Calu3 (cell line): ENCODE measurements at regions not wholly inside any gene's neighbourhood (a gene's known extent, or its start where the extent isn't known, plus 50 kb on each side); places are given as distances from the start of the nearest gene placed in this dataset.

ENCODE experiments used
- BruUV-seq: library from RNA; stranded (reverse); fragments of 400-500 nt; replicated peaks from 2 replicates; lab custom pipeline; 2021; lab: Mats Ljungman, UMichigan
- CTCF ChIA-PET: fragments of 300-600 bp; sonication (Branson Sonifier 250); formaldehyde crosslinking; loops from one replicate; lab custom pipeline; 2022; ENCODE audit warnings: antibody characterized with exemption; lab: Charles Lee
- DNase-seq: peaks from one replicate; pipeline ENCODE4 v3.0.0; 2022
- H3K27ac Mint-ChIP-seq: one replicate; pipeline ENCODE4 v1.8.0; 2022; ENCODE audit warnings: mixed read lengths; ENCODE audit not compliant: unreplicated experiment
- H3K27me3 Mint-ChIP-seq: one replicate; pipeline ENCODE4 v1.8.0; 2022; ENCODE audit warnings: mixed read lengths; ENCODE audit not compliant: unreplicated experiment
- H3K36me3 Mint-ChIP-seq: one replicate; pipeline ENCODE4 v1.8.0; 2022; ENCODE audit warnings: mild to moderate bottlenecking, moderate library complexity, mixed read lengths; ENCODE audit not compliant: insufficient read depth, unreplicated experiment
- H3K4me1 Mint-ChIP-seq: one replicate; pipeline ENCODE4 v1.8.0; 2022; ENCODE audit warnings: mild to moderate bottlenecking, low read depth, mixed read lengths; ENCODE audit not compliant: unreplicated experiment
- H3K4me3 Mint-ChIP-seq: one replicate; pipeline ENCODE4 v1.8.0; 2022; ENCODE audit warnings: mild to moderate bottlenecking, low read depth, moderate library complexity, mixed read lengths; ENCODE audit not compliant: unreplicated experiment
- H3K9me3 Mint-ChIP-seq: one replicate; pipeline ENCODE4 v1.8.0; 2022; ENCODE audit warnings: low read depth, mixed read lengths; ENCODE audit not compliant: unreplicated experiment
- CTCF ChIP-seq: fragments of 200-600 bp; IDR thresholded peaks from one replicate; pipeline ENCODE4 v1.8.0; 2022; ENCODE audit warnings: antibody characterized with exemption; ENCODE audit not compliant: unreplicated experiment
- intact Hi-C: fragments of 100-400 bp; cut with micrococcal nuclease; formaldehyde crosslinking; loops from one replicate; pipeline ENCODE4 v1.10.0; 2022; ENCODE audit not compliant: unreplicated experiment

- intact Hi-C loops, result no loop called here
- Mint-ChIP-seq H3K36me3 (no peaks in the 10 kb centered on the region), H3K27ac (no peak overlapping the region), H3K4me3 (no peak overlapping the region), H3K9me3 (no peaks in the 10 kb centered on the region), H3K4me1 (no peaks in the 10 kb centered on the region), H3K27me3 (peaks cover 80% of the 10 kb centered on the region)
- DNase-seq, result no peak
- no TSS peak for BruUV-seq
- CTCF ChIA-PET, result no interaction called here
- TF ChIP-seq CTCF, result no peak
These were observed 133.0 kb upstream of the FAM20C start for GRCh38 chr7:59079-60016.

DNA sequence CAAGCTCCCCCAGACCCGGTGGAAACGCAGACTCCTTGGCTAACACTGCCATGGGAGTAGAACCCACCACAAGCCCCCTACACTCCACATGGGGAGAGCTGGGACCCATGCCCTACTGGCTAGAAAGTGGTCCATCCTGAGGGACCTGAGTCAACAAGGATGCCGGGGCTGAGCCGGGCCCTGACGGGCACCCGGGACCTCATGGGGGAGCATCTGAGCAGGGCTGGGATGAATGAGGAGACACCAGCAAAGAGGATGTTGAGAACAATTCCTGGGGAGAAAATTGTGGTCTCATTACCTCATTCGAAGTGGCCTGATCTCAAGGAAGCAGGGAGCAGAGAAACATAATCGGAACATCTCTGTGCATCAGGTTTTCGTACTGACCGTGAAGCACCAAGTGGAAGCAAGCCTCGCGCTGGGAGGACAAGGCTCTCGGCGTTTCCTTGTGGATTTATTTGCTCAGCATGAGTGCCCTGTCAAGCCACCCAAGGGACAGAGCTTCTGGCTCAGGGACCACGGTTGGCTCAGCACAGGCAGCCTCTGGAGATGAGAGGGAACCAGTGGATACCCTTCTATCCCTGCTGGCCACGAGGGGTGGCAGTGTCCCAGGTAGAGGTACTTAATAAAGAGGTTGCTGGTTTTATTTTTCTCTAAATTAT is 132.2 kb upstream of the FAM20C start:
- CTCF ChIA-PET, result no interaction called here
- no peak overlapping the region for H3K27ac Mint-ChIP-seq
- no TSS peak for BruUV-seq
- TF ChIP-seq CTCF, result no peak
- intact Hi-C loops, result no loop called here
- no peak for DNase-seq
- peaks cover 80% of the 10 kb centered on the region for H3K27me3 Mint-ChIP-seq
- H3K9me3 Mint-ChIP-seq, result no peaks in the 10 kb centered on the region
- no peak overlapping the region for H3K4me3 Mint-ChIP-seq
- H3K36me3 Mint-ChIP-seq, result no peaks in the 10 kb centered on the region
- no peaks in the 10 kb centered on the region for H3K4me1 Mint-ChIP-seq

DNA sequence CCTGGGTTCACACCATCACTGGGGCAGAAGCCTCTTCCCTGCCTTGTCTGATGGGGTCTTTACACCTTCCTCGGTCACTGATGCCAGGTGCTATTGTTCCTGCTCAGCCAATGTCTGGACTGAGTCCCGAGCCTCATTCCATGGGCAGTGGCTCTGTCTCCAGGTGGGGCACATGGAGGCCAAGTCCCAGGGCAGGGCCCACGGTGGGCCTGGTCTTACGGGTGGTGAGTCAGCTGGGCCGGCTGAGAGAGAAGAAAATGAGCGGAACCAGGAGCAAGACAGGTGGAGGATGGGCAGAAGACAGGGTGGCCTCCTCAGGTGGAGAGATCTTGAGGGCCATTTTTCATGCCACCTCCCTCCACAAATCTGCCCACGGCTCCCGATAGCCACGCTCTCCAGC is 131.7 kb upstream of the FAM20C start:
- Mint-ChIP-seq H3K36me3 (no peaks in the 10 kb centered on the region), H3K27ac (no peak overlapping the region), H3K4me1 (no peaks in the 10 kb centered on the region), H3K9me3 (no peaks in the 10 kb centered on the region), H3K4me3 (no peak overlapping the region), H3K27me3 (peaks cover 80% of the 10 kb centered on the region)
- CTCF ChIA-PET, result no interaction called here
- no TSS peak for BruUV-seq
- intact Hi-C loops, result no loop called here
- no peak for DNase-seq
- TF ChIP-seq CTCF, result no peak

DNA sequence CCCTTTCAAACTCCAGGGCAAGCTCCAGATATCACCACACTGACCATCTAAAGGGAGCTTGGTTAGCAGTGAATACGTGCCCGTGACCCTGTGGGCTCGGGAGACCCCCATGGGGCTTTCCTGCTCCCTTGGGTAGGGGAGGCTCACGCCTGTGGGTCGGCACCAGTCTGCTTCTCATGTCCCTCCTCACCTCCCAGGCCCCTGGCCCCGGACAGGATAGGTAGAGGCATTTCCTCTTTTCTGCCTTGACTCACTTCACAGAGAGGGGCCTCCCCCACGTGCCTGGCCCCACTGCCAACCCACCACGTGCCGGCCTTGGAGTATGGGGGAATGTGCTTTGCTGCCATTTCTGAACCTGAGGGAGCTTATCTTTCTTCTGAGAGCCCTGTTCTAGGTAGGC is 131.3 kb upstream of the FAM20C start:
- H3K4me3 Mint-ChIP-seq, result no peak overlapping the region
- no TSS peak for BruUV-seq
- H3K9me3 Mint-ChIP-seq, result no peaks in the 10 kb centered on the region
- H3K4me1 Mint-ChIP-seq, result no peaks in the 10 kb centered on the region
- no peak for DNase-seq
- no peak overlapping the region for H3K27ac Mint-ChIP-seq
- CTCF ChIA-PET, result no interaction called here
- H3K36me3 Mint-ChIP-seq, result no peaks in the 10 kb centered on the region
- no peak for TF ChIP-seq CTCF
- intact Hi-C loops, result no loop called here
- H3K27me3 Mint-ChIP-seq, result peaks cover 80% of the 10 kb centered on the region
